ENCODE measurements at regions not wholly inside any gene's neighbourhood (a gene's known extent, or its start where the extent isn't known, plus 50 kb on each side); places are given as distances from the start of the nearest gene placed in this dataset.

GRCh38 chr6:40753675-40754448 lies 166.7 kb upstream of the LRFN2 start:
- DNase-seq (ENCODE audit: low read depth): no peak

- DNase-seq (ENCODE audit: low read depth): no peak
Observed at GRCh38 chr6:40753048-40753447, 165.9 kb upstream of the LRFN2 start.

GRCh38 chr6:40744835-40745234 lies 157.7 kb upstream of the LRFN2 start:
- no peak for DNase-seq (ENCODE audit: low read depth)

- DNase-seq (ENCODE audit: low read depth): no peak
Observed at GRCh38 chr6:40743690-40744446, 156.7 kb upstream of the LRFN2 start.

- no peak for DNase-seq (ENCODE audit: low read depth)
Observed at GRCh38 chr6:40743226-40743625, 156.1 kb upstream of the LRFN2 start.

- no peak for DNase-seq (ENCODE audit: low read depth)
Observed at GRCh38 chr6:40740518-40740917, 153.4 kb upstream of the LRFN2 start.

GRCh38 chr6:40738551-40739193 lies 151.5 kb upstream of the LRFN2 start:
- no peak for DNase-seq (ENCODE audit: low read depth)

- no peak for DNase-seq (ENCODE audit: low read depth)
Observed at GRCh38 chr6:40735521-40735920, 148.4 kb upstream of the LRFN2 start.

GRCh38 chr6:40735121-40735520 lies 148.0 kb upstream of the LRFN2 start:
- DNase-seq (ENCODE audit: low read depth): no peak

GRCh38 chr6:40734607-40735006 lies 147.4 kb upstream of the LRFN2 start:
- no peak for DNase-seq (ENCODE audit: low read depth)

- DNase-seq (ENCODE audit: low read depth): no peak
Observed at GRCh38 chr6:40733770-40734396, 146.7 kb upstream of the LRFN2 start.

- DNase-seq (ENCODE audit: low read depth): peak; percentile 49
Observed at GRCh38 chr6:40733290-40733689, 146.1 kb upstream of the LRFN2 start.

GRCh38 chr6:40732878-40733277 lies 145.7 kb upstream of the LRFN2 start:
- no peak for DNase-seq (ENCODE audit: low read depth)

- no peak for DNase-seq (ENCODE audit: low read depth)
Observed at GRCh38 chr6:40728643-40729042, 141.5 kb upstream of the LRFN2 start.

GRCh38 chr6:40727271-40727670 lies 140.1 kb upstream of the LRFN2 start:
- no peak for DNase-seq (ENCODE audit: low read depth)

- no peak for DNase-seq (ENCODE audit: low read depth)
Observed at GRCh38 chr6:40726853-40727252, 139.7 kb upstream of the LRFN2 start.

- no peak for DNase-seq (ENCODE audit: low read depth)
Observed at GRCh38 chr6:40725390-40725789, 138.2 kb upstream of the LRFN2 start.

GRCh38 chr6:40724886-40725285 lies 137.7 kb upstream of the LRFN2 start:
- DNase-seq (ENCODE audit: low read depth): no peak

- no peak for DNase-seq (ENCODE audit: low read depth)
Observed at GRCh38 chr6:40723967-40724366, 136.8 kb upstream of the LRFN2 start.

GRCh38 chr6:40722553-40723258 lies 135.5 kb upstream of the LRFN2 start:
- DNase-seq (ENCODE audit: low read depth): peak; percentile 83

- peak; percentile 71 for DNase-seq (ENCODE audit: low read depth)
Observed at GRCh38 chr6:40722091-40722490, 134.9 kb upstream of the LRFN2 start.
